D341Med (cell line): ENCODE measurements at regions not wholly inside any gene's neighbourhood (a gene's known extent, or its start where the extent isn't known, plus 50 kb on each side); places are given as distances from the start of the nearest gene placed in this dataset.

ENCODE experiments used
- DNase-seq: peaks from one replicate; pipeline ENCODE4 v3.0.0; 2012; ENCODE audit warnings: low spot score

GRCh38 chr7:156096771-156097538 is 284.7 kb upstream of the SHH start:
- DNase-seq, result no peak

- no peak for DNase-seq
Measured at GRCh38 chr7:156095908-156096539, 283.8 kb upstream of the SHH start.

GRCh38 chr7:156094350-156095146 is 282.3 kb upstream of the SHH start:
- no peak for DNase-seq

GRCh38 chr7:156092307-156092706 is 280.0 kb upstream of the SHH start:
- no peak for DNase-seq

- DNase-seq, result no peak
Measured at GRCh38 chr7:156091519-156092080, 279.3 kb upstream of the SHH start.

GRCh38 chr7:156090988-156091387 is 278.7 kb upstream of the SHH start:
- DNase-seq, result no peak

- no peak for DNase-seq
Measured at GRCh38 chr7:156089222-156089621, 277.0 kb upstream of the SHH start.

- DNase-seq, result no peak
Measured at GRCh38 chr7:156088115-156088514, 275.9 kb upstream of the SHH start.

GRCh38 chr7:156082048-156083040 is 270.1 kb upstream of the SHH start:
- no peak for DNase-seq

- no peak for DNase-seq
Measured at GRCh38 chr7:156080596-156080995, 268.3 kb upstream of the SHH start.

GRCh38 chr7:156080046-156080445 is 267.8 kb upstream of the SHH start:
- DNase-seq, result no peak

- no peak for DNase-seq
Measured at GRCh38 chr7:156079156-156079555, 266.9 kb upstream of the SHH start.

- DNase-seq, result no peak
Measured at GRCh38 chr7:156074982-156075615, 262.8 kb upstream of the SHH start.

- no peak for DNase-seq
Measured at GRCh38 chr7:156074084-156074483, 261.8 kb upstream of the SHH start.

GRCh38 chr7:156073366-156074052 is 261.2 kb upstream of the SHH start:
- no peak for DNase-seq

GRCh38 chr7:156071612-156072011 is 259.3 kb upstream of the SHH start:
- no peak for DNase-seq

GRCh38 chr7:156069891-156070290 is 257.6 kb upstream of the SHH start:
- no peak for DNase-seq

- no peak for DNase-seq
Measured at GRCh38 chr7:156067156-156067555, 254.9 kb upstream of the SHH start.

GRCh38 chr7:156065400-156065799 is 253.1 kb upstream of the SHH start:
- DNase-seq, result no peak

GRCh38 chr7:156064971-156065386 is 252.7 kb upstream of the SHH start:
- DNase-seq, result no peak
